OCI-LY7 (cell line): ENCODE measurements at regions not wholly inside any gene's neighbourhood (a gene's known extent, or its start where the extent isn't known, plus 50 kb on each side); places are given as distances from the start of the nearest gene placed in this dataset.
"Not testable (repeated sequence)": the region's sequence is repeated elsewhere in the genome, so short reads cannot be mapped to it uniquely, and the experiment has no call there.

Source experiments
- BruUV-seq: library from RNA; stranded (reverse); fragments of 400-500 nt; replicated peaks from 2 replicates; lab custom pipeline; 2021; lab: Mats Ljungman, UMichigan
- CTCF ChIA-PET: fragments of 300-600 bp; sonication (Branson Sonifier 250); formaldehyde crosslinking; loops from one replicate; lab custom pipeline; 2022; ENCODE audit warnings: antibody characterized with exemption; ENCODE audit not compliant: unreplicated experiment; lab: Charles Lee
- POLR2A ChIA-PET: fragments of 300-600 bp; sonication (Branson Sonifier 250); formaldehyde crosslinking; loops from one replicate; lab custom pipeline; 2022; ENCODE audit warnings: antibody characterized with exemption; lab: Charles Lee
- DNase-seq: peaks from one replicate; pipeline ENCODE4 v3.0.0-alpha.2; 2015; ENCODE audit warnings: low spot score
- H2AFZ ChIP-seq: fragments of 200-600 bp; sonication (generic), shearing (Covaris generic); 2 replicates; pipeline ENCODE4 v1.6.1; 2014; ENCODE audit warnings: mild to moderate bottlenecking, antibody characterized with exemption, low read length, moderate library complexity
- H3K27ac ChIP-seq: fragments of 200-600 bp; sonication (generic); 2 replicates; pipeline ENCODE4 v1.5.1; 2014; ENCODE audit warnings: mixed run types, low read depth, mild to moderate bottlenecking, moderate library complexity, low read length, inconsistent platforms; ENCODE audit not compliant: poor library complexity, severe bottlenecking
- H3K36me3 ChIP-seq: fragments of 200-600 bp; sonication (generic); 2 replicates; pipeline ENCODE4 v1.6.1; 2014; ENCODE audit warnings: mild to moderate bottlenecking, antibody characterized with exemption, low read length, moderate library complexity, mixed read lengths; ENCODE audit not compliant: insufficient read depth
- H3K4me1 ChIP-seq: fragments of 200-600 bp; sonication (generic); 2 replicates; pipeline ENCODE4 v1.5.1; 2014; ENCODE audit warnings: mild to moderate bottlenecking, low read length; ENCODE audit not compliant: insufficient read depth, poor library complexity, severe bottlenecking
- H3K4me2 ChIP-seq: fragments of 200-600 bp; sonication (generic); 2 replicates; pipeline ENCODE4 v1.6.1; 2014; ENCODE audit warnings: mild to moderate bottlenecking, low read length
- H3K4me3 ChIP-seq: fragments of 200-600 bp; sonication (generic); 2 replicates; pipeline ENCODE4 v1.5.1; 2014; ENCODE audit warnings: mild to moderate bottlenecking, low read depth, low read length; ENCODE audit not compliant: poor library complexity, severe bottlenecking
- H3K79me2 ChIP-seq: fragments of 200-600 bp; sonication (generic); 2 replicates; pipeline ENCODE4 v1.6.1; 2016; ENCODE audit warnings: low read depth, mild to moderate bottlenecking, low read length, moderate library complexity, mixed read lengths; ENCODE audit not compliant: insufficient read depth
- H3K9me2 ChIP-seq: fragments of 200-600 bp; sonication (generic); 2 replicates; pipeline ENCODE4 v1.6.1; 2016; ENCODE audit warnings: mild to moderate bottlenecking, low read length, mixed read lengths; ENCODE audit not compliant: insufficient read depth
- H3K9me3 ChIP-seq: fragments of 200-600 bp; sonication (generic); 2 replicates; pipeline ENCODE4 v1.6.1; 2014; ENCODE audit warnings: mild to moderate bottlenecking, mixed run types, low read length, mixed read lengths
- H4K20me1 ChIP-seq: fragments of 200-600 bp; sonication (generic); 2 replicates; pipeline ENCODE4 v1.6.1; 2014; ENCODE audit warnings: mild to moderate bottlenecking, antibody characterized with exemption, low read length, moderate library complexity, mixed read lengths; ENCODE audit not compliant: insufficient read depth
- EZH2phosphoT487 ChIP-seq: fragments of 200-600 bp; sonication (generic); IDR thresholded peaks from 2 replicates; pipeline ENCODE4 v1.6.1; 2018; ENCODE audit warnings: low read depth, borderline replicate concordance, mild to moderate bottlenecking, mixed run types, antibody characterized with exemption, low read length, moderate library complexity, mixed read lengths
- intact Hi-C: fragments of 100-400 bp; cut with micrococcal nuclease; formaldehyde crosslinking; loops from one replicate; pipeline ENCODE4 v1.10.0; 2022; ENCODE audit not compliant: unreplicated experiment
- TF ChIP-seq, protein P1 (sequence below): fragments of 200-600 bp; sonication (generic); conservative IDR thresholded peaks from 2 replicates; pipeline ENCODE4 v1.5.1; 2014; ENCODE audit warnings: mild to moderate bottlenecking, antibody characterized with exemption, low read length, moderate library complexity, mixed read lengths

GRCh38 chr10:63675171-63675570 is 154.0 kb downstream of the REEP3 start:
- intact Hi-C loops: no loop called here
- no peaks in the 10 kb centered on the region for H3K36me3 ChIP-seq
- no peak overlapping the region for H3K27ac ChIP-seq
- no peak for TF ChIP-seq EZH2phosphoT487
- TF ChIP-seq, protein P1, sequence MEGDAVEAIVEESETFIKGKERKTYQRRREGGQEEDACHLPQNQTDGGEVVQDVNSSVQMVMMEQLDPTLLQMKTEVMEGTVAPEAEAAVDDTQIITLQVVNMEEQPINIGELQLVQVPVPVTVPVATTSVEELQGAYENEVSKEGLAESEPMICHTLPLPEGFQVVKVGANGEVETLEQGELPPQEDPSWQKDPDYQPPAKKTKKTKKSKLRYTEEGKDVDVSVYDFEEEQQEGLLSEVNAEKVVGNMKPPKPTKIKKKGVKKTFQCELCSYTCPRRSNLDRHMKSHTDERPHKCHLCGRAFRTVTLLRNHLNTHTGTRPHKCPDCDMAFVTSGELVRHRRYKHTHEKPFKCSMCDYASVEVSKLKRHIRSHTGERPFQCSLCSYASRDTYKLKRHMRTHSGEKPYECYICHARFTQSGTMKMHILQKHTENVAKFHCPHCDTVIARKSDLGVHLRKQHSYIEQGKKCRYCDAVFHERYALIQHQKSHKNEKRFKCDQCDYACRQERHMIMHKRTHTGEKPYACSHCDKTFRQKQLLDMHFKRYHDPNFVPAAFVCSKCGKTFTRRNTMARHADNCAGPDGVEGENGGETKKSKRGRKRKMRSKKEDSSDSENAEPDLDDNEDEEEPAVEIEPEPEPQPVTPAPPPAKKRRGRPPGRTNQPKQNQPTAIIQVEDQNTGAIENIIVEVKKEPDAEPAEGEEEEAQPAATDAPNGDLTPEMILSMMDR: no peak
- H4K20me1 ChIP-seq: no peaks in the 10 kb centered on the region
- no peaks in the 10 kb centered on the region for H3K9me2 ChIP-seq
- DNase-seq: no peak
- CTCF ChIA-PET: no interaction called here
- POLR2A ChIA-PET: interaction anchor here (0.6 to 1.5 kb wide), 4 partner anchors 19 to 186 kb away, joined by 3 read pairs; no protein-coding TSS in a partner anchor
- BruUV-seq: no TSS peak
- H2AFZ ChIP-seq: no peak overlapping the region
- no peaks in the 10 kb centered on the region for H3K9me3 ChIP-seq
- H3K4me1 ChIP-seq: no peaks in the 10 kb centered on the region
- no peak overlapping the region for H3K4me3 ChIP-seq
- H3K79me2 ChIP-seq: no peaks in the 10 kb centered on the region
- H3K4me2 ChIP-seq: no peak overlapping the region

- Histone ChIP-seq H4K20me1 (no peaks in the 10 kb centered on the region), H2AFZ (no peak overlapping the region), H3K9me2 (no peaks in the 10 kb centered on the region), H3K9me3 (no peaks in the 10 kb centered on the region), H3K27ac (no peak overlapping the region), H3K79me2 (no peaks in the 10 kb centered on the region), H3K4me3 (no peak overlapping the region), H3K36me3 (no peaks in the 10 kb centered on the region), H3K4me2 (no peak overlapping the region), H3K4me1 (no peaks in the 10 kb centered on the region)
- intact Hi-C loops: no loop called here
- DNase-seq: no peak
- ChIA-PET POLR2A (interaction anchor here (0.7 kb wide), 2 partner anchors 47 to 1186 kb away, joined by 4 read pairs; no protein-coding TSS in a partner anchor), CTCF (no interaction called here)
- TF ChIP-seq EZH2phosphoT487: no peak
- TF ChIP-seq, protein P1: no peak
- no TSS peak for BruUV-seq
These were observed 155.8 kb downstream of the REEP3 start for GRCh38 chr10:63677001-63677400.

DNA sequence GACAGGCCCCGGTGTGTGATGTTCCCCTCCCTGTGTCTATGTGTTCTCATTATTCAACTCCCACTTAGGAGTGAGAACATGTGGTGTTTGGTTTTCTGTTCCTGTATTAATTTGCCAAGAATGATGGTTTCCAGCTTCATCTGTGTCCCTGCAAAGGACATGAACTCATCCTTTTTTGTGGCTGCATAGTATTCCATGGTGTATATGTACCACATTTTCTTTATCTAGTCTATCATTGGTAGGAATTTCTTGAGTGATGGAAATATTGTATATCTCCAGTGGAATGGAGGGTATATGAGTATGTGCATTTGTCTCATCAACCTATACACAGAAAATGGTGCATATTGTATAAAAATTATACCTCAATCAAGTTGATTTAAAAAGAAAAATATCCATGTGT is 159.3 kb downstream of the REEP3 start:
- H4K20me1 ChIP-seq, intact Hi-C loops, H3K9me3 ChIP-seq, H3K27ac ChIP-seq, H3K9me2 ChIP-seq, H3K79me2 ChIP-seq, H2AFZ ChIP-seq, DNase-seq, H3K4me1 ChIP-seq, CTCF ChIA-PET, POLR2A ChIA-PET, H3K4me2 ChIP-seq, H3K4me3 ChIP-seq, BruUV-seq, H3K36me3 ChIP-seq: not testable (repeated sequence)
